H1 (cell line): ENCODE measurements at regions not wholly inside any gene's neighbourhood (a gene's known extent, or its start where the extent isn't known, plus 50 kb on each side); places are given as distances from the start of the nearest gene placed in this dataset.
"Not testable (repeated sequence)": the region's sequence is repeated elsewhere in the genome, so short reads cannot be mapped to it uniquely, and the experiment has no call there.

Experiments
- CTCF ChIA-PET: fragments of 300-600 bp; sonication (Branson Sonifier 250); formaldehyde crosslinking; loops from one replicate; lab custom pipeline; 2021; ENCODE audit not compliant: partially characterized antibody; lab: Charles Lee
- POLR2A ChIA-PET: fragments of 300-600 bp; sonication (Branson Sonifier 250); formaldehyde crosslinking; loops from one replicate; lab custom pipeline; 2021; ENCODE audit warnings: inconsistent platforms; ENCODE audit not compliant: partially characterized antibody; lab: Charles Lee
- DNase-seq, 2 experiments: peaks; one replicate each; pipeline versions ENCODE4 v3.0.0 to v3.0.0-alpha.2; 2010 to 2022; ENCODE audit warnings: low spot score in 2 of 2, low read depth in 1 of 2, mixed read lengths in 1 of 2
- FAIRE-seq: peaks from 2 replicates; lab custom pipeline; 2011; peaks lifted over from hg19 to GRCh38; lab: Jason Lieb, UNC
- H2AFZ ChIP-seq: 2 replicates; pipeline ENCODE4 v1.8.1; 2012; ENCODE audit warnings: low read length, inconsistent platforms
- H2AK5ac ChIP-seq: 2 replicates; pipeline ENCODE4 v1.6.1; 2013; ENCODE audit warnings: low read depth, low read length
- H2BK120ac ChIP-seq: replicated peaks from 2 replicates; pipeline ENCODE3; 2013; ENCODE audit warnings: low read depth, low read length, inconsistent platforms
- H2BK12ac ChIP-seq: 2 replicates; pipeline ENCODE4 v1.6.1; 2013; ENCODE audit warnings: low read depth, low read length
- H2BK15ac ChIP-seq: 2 replicates; pipeline ENCODE4 v1.6.1; 2013; ENCODE audit warnings: low read length
- H2BK20ac ChIP-seq: 2 replicates; pipeline ENCODE4 v1.6.1; 2013; ENCODE audit warnings: low read length
- H2BK5ac ChIP-seq: 2 replicates; pipeline ENCODE4 v1.6.1; 2013; ENCODE audit warnings: low read depth, low read length
- H3K14ac ChIP-seq: 2 replicates; pipeline ENCODE4 v1.6.1; 2013; ENCODE audit warnings: inconsistent platforms; ENCODE audit not compliant: insufficient read length
- H3K18ac ChIP-seq: 2 replicates; pipeline ENCODE4 v1.6.1; 2013; ENCODE audit warnings: low read length; ENCODE audit errors: extremely low read depth
- H3K23ac ChIP-seq: 2 replicates; pipeline ENCODE4 v1.6.1; 2013; ENCODE audit warnings: inconsistent platforms; ENCODE audit not compliant: insufficient read length
- H3K23me2 ChIP-seq: 2 replicates; pipeline ENCODE4 v1.6.1; 2013; ENCODE audit warnings: low read depth, low read length
- H3K27ac ChIP-seq: 2 replicates; pipeline ENCODE4 v1.6.1; 2011; ENCODE audit warnings: low read depth, low read length, inconsistent platforms
- H3K27me3 ChIP-seq, 4 experiments: replicated peaks in 1 of 4; 1 replicate in 1 of 4; 2 replicates in 3 of 4; pipeline versions ENCODE4 v1.6.1 to v1.8.1; 2011 to 2013; ENCODE audit warnings: low read length in 3 of 4, mild to moderate bottlenecking in 3 of 4, inconsistent platforms in 2 of 4, mixed read lengths in 2 of 4, moderate library complexity in 1 of 4; ENCODE audit not compliant: control insufficient read depth in 3 of 4, insufficient read depth in 3 of 4; ENCODE audit errors: extremely low read depth in 1 of 4
- H3K36me3 ChIP-seq, 4 experiments: 2 replicates each; pipeline versions ENCODE4 v1.6.1 to v1.8.1; 2011 to 2013; ENCODE audit warnings: mild to moderate bottlenecking in 4 of 4, low read length in 3 of 4, moderate library complexity in 2 of 4, control low read depth in 1 of 4, inconsistent platforms in 1 of 4; ENCODE audit not compliant: insufficient read depth in 4 of 4, control insufficient read depth in 2 of 4
- H3K4ac ChIP-seq: replicated peaks from 2 replicates; pipeline ENCODE3; 2013; ENCODE audit warnings: low read length, low read depth, mixed read lengths, inconsistent platforms; ENCODE audit not compliant: insufficient read length
- H3K4me1 ChIP-seq, 4 experiments: replicated peaks in 1 of 4; 1 replicate in 1 of 4; 2 replicates in 3 of 4; pipeline versions ENCODE4 v1.6.1 to v1.8.1; 2011 to 2013; ENCODE audit warnings: low read length in 3 of 4, inconsistent platforms in 2 of 4, mixed read lengths in 1 of 4; ENCODE audit not compliant: insufficient read depth in 4 of 4, control insufficient read depth in 3 of 4
- H3K4me2 ChIP-seq, 2 experiments: 2 replicates each; pipeline versions ENCODE4 v1.6.1 to v1.8.1; 2011 to 2013; ENCODE audit warnings: low read depth in 2 of 2, low read length in 2 of 2, control low read depth in 1 of 2, inconsistent platforms in 1 of 2, mild to moderate bottlenecking in 1 of 2; ENCODE audit not compliant: insufficient read depth in 1 of 2
- H3K4me3 ChIP-seq, 4 experiments: fragments of 200-600, 300-600 bp in 1 of 4; sonication (generic), shearing (Covaris generic), sonication (Bioruptor Twin) in 1 of 4; 2 replicates each; pipeline versions ENCODE4 v1.5.1 to v1.8.1; 2011 to 2016; ENCODE audit warnings: low read length in 4 of 4, low read depth in 3 of 4, control low read depth in 2 of 4, inconsistent platforms in 2 of 4, mild to moderate bottlenecking in 2 of 4, mixed read lengths in 1 of 4, moderate library complexity in 1 of 4; ENCODE audit not compliant: insufficient read depth in 2 of 4; ENCODE audit errors: extremely low read depth in 1 of 4
- H3K56ac ChIP-seq: replicated peaks from 2 replicates; pipeline ENCODE3; 2013; ENCODE audit warnings: low read depth, mild to moderate bottlenecking, mixed read lengths, low read length, inconsistent platforms; ENCODE audit not compliant: insufficient read length
- H3K79me1 ChIP-seq: 2 replicates; pipeline ENCODE4 v1.6.1; 2013; ENCODE audit warnings: low read depth, low read length, control low read depth
- H3K79me2 ChIP-seq, 2 experiments: 2 replicates each; pipeline versions ENCODE4 v1.6.1 to v1.8.1; 2012 to 2013; ENCODE audit warnings: low read length in 2 of 2, mild to moderate bottlenecking in 2 of 2, inconsistent platforms in 1 of 2; ENCODE audit not compliant: insufficient read depth in 2 of 2, control insufficient read depth in 1 of 2
- H3K9ac ChIP-seq, 4 experiments: replicated peaks in 1 of 4; 1 replicate in 1 of 4; 2 replicates in 3 of 4; pipeline versions ENCODE4 v1.6.1 to v1.8.1; 2011 to 2013; ENCODE audit warnings: low read depth in 3 of 4, low read length in 3 of 4, control low read depth in 2 of 4, mild to moderate bottlenecking in 2 of 4, moderate library complexity in 2 of 4, inconsistent platforms in 1 of 4; ENCODE audit errors: extremely low read depth in 1 of 4
- H3K9me3 ChIP-seq, 2 experiments: 2 replicates each; pipeline versions ENCODE4 v1.6.1 to v1.8.1; 2012 to 2013; ENCODE audit warnings: mild to moderate bottlenecking in 2 of 2, moderate library complexity in 2 of 2, control low read depth in 1 of 2, inconsistent platforms in 1 of 2, low read depth in 1 of 2, low read length in 1 of 2, mixed read lengths in 1 of 2; ENCODE audit not compliant: insufficient read depth in 2 of 2
- H4K20me1 ChIP-seq, 2 experiments: replicated peaks in 1 of 2; 2 replicates each; pipeline versions ENCODE3 to v1.8.1; 2011 to 2013; ENCODE audit warnings: inconsistent platforms in 2 of 2, low read length in 2 of 2, mild to moderate bottlenecking in 1 of 2; ENCODE audit not compliant: insufficient read depth in 2 of 2, control insufficient read depth in 1 of 2
- H4K5ac ChIP-seq: 2 replicates; pipeline ENCODE4 v1.6.1; 2013; ENCODE audit warnings: low read length, low read depth, mixed read lengths, inconsistent platforms; ENCODE audit not compliant: insufficient read length
- H4K8ac ChIP-seq: 2 replicates; pipeline ENCODE4 v1.8.0; 2013; ENCODE audit warnings: mild to moderate bottlenecking, moderate library complexity, low read length, inconsistent platforms; ENCODE audit not compliant: insufficient read depth; ENCODE audit errors: extremely low read depth
- H4K91ac ChIP-seq: replicated peaks from 2 replicates; pipeline ENCODE3; 2013; ENCODE audit warnings: low read length, mixed read lengths, inconsistent platforms; ENCODE audit not compliant: insufficient read length
- WGBS, 2 experiments: shearing (Covaris generic) in 1 of 2; methylation state at CpG; one replicate each; pipeline versions ENCODE4 v1.1.6 to v1.1.7; 2013 to 2015; ENCODE audit warnings: low lambda C conversion rate in 2 of 2, mixed read lengths in 2 of 2, inconsistent platforms in 1 of 2, low coverage in 1 of 2, missing lambda C conversion rate in 1 of 2; ENCODE audit not compliant: insufficient replicate concordance in 2 of 2, insufficient coverage in 1 of 2, insufficient read length in 1 of 2; ENCODE audit errors: extremely low coverage in 1 of 2, missing lambda C conversion rate in 1 of 2; 5-methylcytosine and 5-hydroxymethylcytosine counted together

DNA sequence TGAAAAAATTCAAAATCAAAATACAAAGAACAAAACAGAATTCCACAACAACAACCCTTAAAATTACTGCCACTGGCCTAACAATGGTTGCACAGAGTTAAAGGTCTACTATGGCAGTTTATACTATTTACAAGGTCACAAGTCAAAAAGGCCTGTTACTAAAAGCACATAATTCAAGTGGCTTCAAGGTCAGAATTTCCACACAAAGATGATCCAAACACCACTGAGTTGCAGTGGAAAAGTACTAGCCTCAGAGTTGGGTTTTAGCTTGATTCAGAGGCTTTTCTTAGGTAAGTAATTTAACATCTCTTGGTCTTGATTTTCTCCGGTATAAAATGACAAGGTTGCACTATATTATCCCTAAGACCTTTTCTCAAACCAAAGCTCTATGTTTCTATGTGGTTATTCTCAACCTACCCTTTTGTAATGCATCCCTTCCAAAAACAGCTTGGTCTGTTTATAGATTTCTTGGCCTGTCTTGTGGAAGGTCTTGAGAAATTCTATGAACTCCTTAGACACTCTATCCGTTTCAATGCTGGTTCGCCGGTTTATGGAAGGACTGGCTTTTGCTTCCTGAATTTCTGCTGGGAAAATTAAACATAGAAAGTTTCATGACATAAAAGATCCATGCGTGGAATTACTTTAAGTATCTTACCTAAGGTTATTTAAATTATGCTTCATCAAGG is 69.5 kb downstream of the MDH2 start:
- H4K8ac ChIP-seq, H3K27me3 ChIP-seq, H3K79me1 ChIP-seq, H3K27ac ChIP-seq, DNase-seq, H2BK12ac ChIP-seq, H4K20me1 ChIP-seq, H2AK5ac ChIP-seq, FAIRE-seq, H2AFZ ChIP-seq, H2BK20ac ChIP-seq, H3K79me2 ChIP-seq, H4K5ac ChIP-seq, H3K4me2 ChIP-seq, H2BK5ac ChIP-seq, H3K4me3 ChIP-seq, H3K4ac ChIP-seq, H3K18ac ChIP-seq, H2BK120ac ChIP-seq, POLR2A ChIA-PET, H3K23ac ChIP-seq, H3K23me2 ChIP-seq, H3K4me1 ChIP-seq, H3K9me3 ChIP-seq, H3K56ac ChIP-seq, H3K9ac ChIP-seq, H3K14ac ChIP-seq, H3K36me3 ChIP-seq, H4K91ac ChIP-seq, H2BK15ac ChIP-seq: not testable (repeated sequence)
- 90% methylated on average over 5 of the region's 5 CpGs; no CpG with 5 or more reads in 1 of the 2 experiments for WGBS, 2 experiments
- CTCF ChIA-PET = interaction anchor here (0.9 kb wide), 1 partner anchor 26 kb away, joined by 3 read pairs; no protein-coding TSS in a partner anchor
